Suprapubic skin (tissue), 4 donors: ENCODE measurements at regions not wholly inside any gene's neighbourhood (a gene's known extent, or its start where the extent isn't known, plus 50 kb on each side); places are given as distances from the start of the nearest gene placed in this dataset.
"Not testable (repeated sequence)": the region's sequence is repeated elsewhere in the genome, so short reads cannot be mapped to it uniquely, and the experiment has no call there.

ENCODE experiments used
- DNase-seq, 2 donors: peaks; one replicate each; pipeline ENCODE4 v3.0.0-alpha.2; 2019; ENCODE audit warnings: low spot score in 2 of 2
- H3K27ac ChIP-seq: fragments of 200-600 bp; sonication (generic); one replicate; pipeline ENCODE4 v1.5.1; 2019
- H3K27me3 ChIP-seq: fragments of 200-600 bp; sonication (generic); one replicate; pipeline ENCODE4 v1.5.1; 2019
- H3K36me3 ChIP-seq: fragments of 200-600 bp; sonication (generic); one replicate; pipeline ENCODE4 v1.5.1; 2019
- H3K4me1 ChIP-seq: fragments of 200-600 bp; sonication (generic); one replicate; pipeline ENCODE4 v1.5.1; 2019
- H3K4me3 ChIP-seq: fragments of 200-600 bp; sonication (generic); one replicate; pipeline ENCODE4 v1.5.1; 2019; ENCODE audit warnings: mild to moderate bottlenecking
- H3K9me3 ChIP-seq: fragments of 200-600 bp; sonication (generic); one replicate; pipeline ENCODE4 v1.5.1; 2019
- CTCF ChIP-seq, 2 donors: fragments of 200-600 bp in 1 of 2; fragments of 450-650 bp in 1 of 2; sonication (generic) in 1 of 2; IDR thresholded peaks; one replicate each; pipeline ENCODE4 v1.5.1; 2016 to 2019; ENCODE audit warnings: antibody characterized with exemption in 2 of 2, mild to moderate bottlenecking in 1 of 2, moderate library complexity in 1 of 2
- EP300 ChIP-seq: sonication (generic); formaldehyde crosslinking; IDR thresholded peaks from one replicate; pipeline ENCODE4 v1.6.1; 2017; ENCODE audit warnings: antibody characterized with exemption
- POLR2A ChIP-seq, 2 donors: fragments of 450-650 bp; IDR thresholded peaks; one replicate each; pipeline ENCODE4 v1.6.1; 2017; ENCODE audit warnings: antibody characterized with exemption in 2 of 2, mild to moderate bottlenecking in 2 of 2, moderate library complexity in 2 of 2
- POLR2AphosphoS5 ChIP-seq, 3 donors: sonication (generic); formaldehyde crosslinking; IDR thresholded peaks; one replicate each; pipeline ENCODE4 v1.6.1; 2017; ENCODE audit warnings: antibody characterized with exemption in 3 of 3
- WGBS: methylation state at CpG from one replicate; pipeline ENCODE4 v1.1.5; 2018; 5-methylcytosine and 5-hydroxymethylcytosine counted together

- H3K4me3 ChIP-seq: no peak overlapping the region
- H3K9me3 ChIP-seq: no peaks in the 10 kb centered on the region
- H3K27ac ChIP-seq: no peak overlapping the region
- TF ChIP-seq EP300: no peak
- no peak for TF ChIP-seq POLR2AphosphoS5 (IDR thresholded peaks at IDR 0.05)
- no peak for TF ChIP-seq CTCF (IDR thresholded peaks at IDR 0.05)
- no peak for TF ChIP-seq POLR2A (IDR thresholded peaks at IDR 0.05)
- no peak for DNase-seq
- H3K4me1 ChIP-seq: no peaks in the 10 kb centered on the region
- no peaks in the 10 kb centered on the region for H3K27me3 ChIP-seq
- H3K36me3 ChIP-seq: no peaks in the 10 kb centered on the region
Measured at GRCh38 chr3:82587174-82587573, 825.7 kb upstream of the GBE1 start.

DNA sequence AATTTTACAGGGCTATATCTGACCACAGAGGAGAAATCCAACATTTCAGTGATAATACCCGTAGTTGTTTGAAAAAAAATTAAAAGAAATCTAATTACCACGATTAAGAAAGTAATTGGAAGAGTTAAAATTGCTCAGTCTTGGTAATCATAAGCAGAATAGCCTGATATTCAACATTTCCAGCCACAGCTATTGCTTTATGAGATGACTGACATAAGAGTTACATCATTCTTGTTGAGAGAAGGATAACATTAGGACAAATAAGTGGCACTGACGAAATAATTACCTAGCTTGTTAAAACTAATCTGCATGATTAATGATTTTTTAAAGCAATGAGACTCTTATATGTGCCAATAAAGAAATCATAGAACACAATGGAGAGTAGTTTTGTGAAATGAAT lies 825.0 kb upstream of the GBE1 start:
- WGBS: 60% methylated on average over 3 of the region's 3 CpGs
- Histone ChIP-seq H3K27ac (no peak overlapping the region), H3K9me3 (no peaks in the 10 kb centered on the region), H3K4me1 (no peaks in the 10 kb centered on the region), H3K4me3 (no peak overlapping the region), H3K27me3 (no peaks in the 10 kb centered on the region), H3K36me3 (no peaks in the 10 kb centered on the region)
- no peak for TF ChIP-seq POLR2AphosphoS5 (IDR thresholded peaks at IDR 0.05)
- no peak for TF ChIP-seq CTCF (IDR thresholded peaks at IDR 0.05)
- TF ChIP-seq POLR2A (IDR thresholded peaks at IDR 0.05): no peak
- no peak for TF ChIP-seq EP300
- DNase-seq: no peak

DNA sequence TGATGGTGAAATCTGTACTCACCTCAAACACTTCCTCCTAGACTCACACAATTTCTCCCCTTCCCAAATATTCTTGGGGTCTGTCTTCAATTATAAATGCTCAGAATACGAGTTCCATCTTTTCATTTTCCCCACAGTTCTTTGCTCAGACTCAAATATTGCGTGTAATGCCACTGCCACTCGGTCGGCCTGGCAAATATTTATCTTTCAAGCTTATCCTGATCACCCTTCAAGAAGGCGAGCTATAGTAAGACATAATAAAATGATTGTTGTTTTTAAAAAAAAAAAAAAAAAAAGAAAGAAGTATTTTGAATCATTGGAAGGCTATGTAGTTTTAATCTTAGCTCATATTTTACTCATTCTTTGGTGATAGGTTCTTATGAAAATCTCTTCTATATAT lies 824.6 kb upstream of the GBE1 start:
- not testable (repeated sequence) for H3K36me3 ChIP-seq, DNase-seq, H3K27ac ChIP-seq, H3K9me3 ChIP-seq, H3K4me3 ChIP-seq, H3K27me3 ChIP-seq, H3K4me1 ChIP-seq
- 91% methylated on average over 5 of the region's 5 CpGs for WGBS

DNA sequence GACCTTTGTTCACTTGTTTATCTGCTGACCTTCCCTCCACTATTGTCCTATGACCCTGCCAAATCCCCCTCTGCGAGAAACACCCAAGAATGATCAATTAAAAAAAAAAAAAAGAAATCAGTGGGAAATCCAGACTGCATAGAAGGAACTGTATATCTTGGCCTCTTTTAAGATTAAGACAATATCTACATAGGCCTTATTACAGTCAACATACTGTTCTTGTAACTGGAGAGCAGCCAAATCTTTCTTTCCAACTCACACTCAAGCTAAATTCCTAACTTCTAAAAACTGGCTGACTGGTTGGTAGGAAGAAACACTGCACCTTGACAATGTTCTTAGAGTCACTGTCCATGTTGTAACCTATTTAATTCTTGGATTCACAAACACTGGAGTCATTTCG lies 824.1 kb upstream of the GBE1 start:
- DNase-seq, H3K27ac ChIP-seq, H3K4me3 ChIP-seq, H3K9me3 ChIP-seq, H3K27me3 ChIP-seq, H3K4me1 ChIP-seq, H3K36me3 ChIP-seq: not testable (repeated sequence)
- 92% methylated on average over 2 of the region's 2 CpGs for WGBS

GRCh38 chr3:82584861-82585260 lies 823.4 kb upstream of the GBE1 start:
- WGBS: 95% methylated on average over 12 of the region's 27 CpGs
- H3K27ac ChIP-seq, H3K27me3 ChIP-seq, H3K4me3 ChIP-seq, H3K4me1 ChIP-seq, H3K9me3 ChIP-seq, DNase-seq, H3K36me3 ChIP-seq: not testable (repeated sequence)

GRCh38 chr3:82584415-82584814 lies 823.0 kb upstream of the GBE1 start:
- H3K27me3 ChIP-seq, H3K36me3 ChIP-seq, H3K27ac ChIP-seq, DNase-seq, H3K9me3 ChIP-seq, H3K4me3 ChIP-seq, H3K4me1 ChIP-seq: not testable (repeated sequence)
- 96% methylated on average over 14 of the region's 25 CpGs for WGBS

GRCh38 chr3:82581350-82581749 lies 819.9 kb upstream of the GBE1 start:
- no peak for TF ChIP-seq CTCF (IDR thresholded peaks at IDR 0.05)
- no peak for TF ChIP-seq EP300
- no peak for TF ChIP-seq POLR2AphosphoS5 (IDR thresholded peaks at IDR 0.05)
- TF ChIP-seq POLR2A (IDR thresholded peaks at IDR 0.05): no peak
- no peaks in the 10 kb centered on the region for H3K9me3 ChIP-seq
- H3K4me1 ChIP-seq: no peaks in the 10 kb centered on the region
- WGBS: 78% methylated on average over 3 of the region's 3 CpGs
- no peak overlapping the region for H3K4me3 ChIP-seq
- no peak overlapping the region for H3K27ac ChIP-seq
- H3K36me3 ChIP-seq: no peaks in the 10 kb centered on the region
- H3K27me3 ChIP-seq: no peaks in the 10 kb centered on the region
- no peak for DNase-seq

- no peaks in the 10 kb centered on the region for H3K27me3 ChIP-seq
Measured at GRCh38 chr3:82572721-82573120, 811.3 kb upstream of the GBE1 start.

More at GRCh38 chr3:82572721-82573120, 811.3 kb upstream of the GBE1 start:
- no peak for DNase-seq
- Histone ChIP-seq H3K36me3 (no peaks in the 10 kb centered on the region), H3K4me1 (no peaks in the 10 kb centered on the region), H3K27ac (no peak overlapping the region), H3K4me3 (no peak overlapping the region), H3K9me3 (no peaks in the 10 kb centered on the region)
- TF ChIP-seq EP300: no peak
- TF ChIP-seq CTCF (IDR thresholded peaks at IDR 0.05): no peak
- TF ChIP-seq POLR2AphosphoS5 (IDR thresholded peaks at IDR 0.05): no peak
- TF ChIP-seq POLR2A (IDR thresholded peaks at IDR 0.05): no peak
